ENCODE measurements at regions not wholly inside any gene's neighbourhood (a gene's known extent, or its start where the extent isn't known, plus 50 kb on each side); places are given as distances from the start of the nearest gene placed in this dataset.

GRCh38 chr4:182133033-182133432 lies 110.2 kb upstream of the TENM3 start:
- no peak overlapping the region for H3K4me3 ChIP-seq (ENCODE audit: low read depth, low read length)
- no peak for TF ChIP-seq CTCF (IDR thresholded peaks at IDR 0.05; ENCODE audit: insufficient read depth, low read depth, low read length)
- DNase-seq (ENCODE audit: low read depth) = no peak

GRCh38 chr4:182134261-182134660 lies 108.9 kb upstream of the TENM3 start:
- no peak for DNase-seq (ENCODE audit: low read depth)
- TF ChIP-seq CTCF (IDR thresholded peaks at IDR 0.05; ENCODE audit: insufficient read depth, low read depth, low read length) = no peak
- no peak overlapping the region for H3K4me3 ChIP-seq (ENCODE audit: low read depth, low read length)

GRCh38 chr4:182136201-182136600 lies 107.0 kb upstream of the TENM3 start:
- no peak overlapping the region for H3K4me3 ChIP-seq (ENCODE audit: low read depth, low read length)
- no peak for DNase-seq (ENCODE audit: low read depth)
- no peak for TF ChIP-seq CTCF (IDR thresholded peaks at IDR 0.05; ENCODE audit: insufficient read depth, low read depth, low read length)

GRCh38 chr4:182137343-182137742 lies 105.9 kb upstream of the TENM3 start:
- TF ChIP-seq CTCF (IDR thresholded peaks at IDR 0.05; ENCODE audit: insufficient read depth, low read depth, low read length) = no peak
- no peak for DNase-seq (ENCODE audit: low read depth)
- no peak overlapping the region for H3K4me3 ChIP-seq (ENCODE audit: low read depth, low read length)

- DNase-seq (ENCODE audit: low read depth) = no peak
- H3K4me3 ChIP-seq (ENCODE audit: low read depth, low read length) = peak overlapping the region; percentile 19
- no peak for TF ChIP-seq CTCF (IDR thresholded peaks at IDR 0.05; ENCODE audit: insufficient read depth, low read depth, low read length)
Observed at GRCh38 chr4:182139491-182139890, 103.7 kb upstream of the TENM3 start.

GRCh38 chr4:182140547-182140946 lies 102.7 kb upstream of the TENM3 start:
- H3K4me3 ChIP-seq (ENCODE audit: low read depth, low read length) = no peak overlapping the region
- TF ChIP-seq CTCF (IDR thresholded peaks at IDR 0.05; ENCODE audit: insufficient read depth, low read depth, low read length) = no peak
- DNase-seq (ENCODE audit: low read depth) = no peak

GRCh38 chr4:182141061-182141460 lies 102.1 kb upstream of the TENM3 start:
- DNase-seq (ENCODE audit: low read depth) = no peak
- no peak overlapping the region for H3K4me3 ChIP-seq (ENCODE audit: low read depth, low read length)
- TF ChIP-seq CTCF (IDR thresholded peaks at IDR 0.05; ENCODE audit: insufficient read depth, low read depth, low read length) = no peak
